Gastrocnemius medialis (tissue), 4 donors: ENCODE measurements at regions not wholly inside any gene's neighbourhood (a gene's known extent, or its start where the extent isn't known, plus 50 kb on each side); places are given as distances from the start of the nearest gene placed in this dataset.
A peak's percentile ranks its signal among the peaks of the same experiment; 100 is the strongest.

ENCODE experiments used
- ATAC-seq, 2 donors: fragments of 150-250 bp; one replicate each; pipeline ENCODE4 v1.9.1; 2016
- DNase-seq, 2 donors: peaks; one replicate each; pipeline ENCODE4 v3.0.0-alpha.2; 2019
- H3K27ac ChIP-seq, 4 donors: fragments of 200-600 bp; sonication (generic); 1 replicate in 1 of 4; 2 replicates in 3 of 4; pipeline ENCODE4 v1.5.1; 2016 to 2018; ENCODE audit warnings: mild to moderate bottlenecking in 2 of 4, moderate library complexity in 1 of 4
- H3K27me3 ChIP-seq, 3 donors: fragments of 200-600 bp; sonication (generic) in 2 of 3; 1 replicate in 1 of 3; 2 replicates in 2 of 3; pipeline versions ENCODE4 v1.5.1 to v1.6.0; 2016 to 2019; ENCODE audit warnings: mild to moderate bottlenecking in 1 of 3, moderate library complexity in 1 of 3
- H3K36me3 ChIP-seq, 2 donors: fragments of 200-600 bp; sonication (generic) in 1 of 2; one replicate each; pipeline ENCODE4 v1.5.1; 2017 to 2018
- H3K4me1 ChIP-seq, 2 donors: fragments of 200-600 bp; sonication (generic) in 1 of 2; one replicate each; pipeline ENCODE4 v1.5.1; 2016 to 2017; ENCODE audit warnings: mild to moderate bottlenecking in 2 of 2
- H3K4me3 ChIP-seq, 4 donors: fragments of 200-600 bp; sonication (generic) in 3 of 4; 1 replicate in 1 of 4; 2 replicates in 3 of 4; pipeline ENCODE4 v1.5.1; 2016 to 2019; ENCODE audit warnings: mild to moderate bottlenecking in 2 of 4
- H3K9me3 ChIP-seq, 3 donors: fragments of 200-600 bp; sonication (generic) in 2 of 3; 1 replicate in 1 of 3; 2 replicates in 2 of 3; pipeline ENCODE4 v1.5.1; 2016 to 2019
- CTCF ChIP-seq, 5 experiments: fragments of 450-650 bp in 3 of 5; fragments of 200-600 bp in 2 of 5; sonication (generic) in 2 of 5; IDR thresholded peaks in 4 of 5; conservative IDR thresholded peaks in 1 of 5; 1 replicate in 4 of 5; 2 replicates in 1 of 5; pipeline ENCODE4 v1.5.1; 2016 to 2019; ENCODE audit warnings: antibody characterized with exemption in 5 of 5, mild to moderate bottlenecking in 3 of 5, moderate library complexity in 3 of 5
- POLR2A ChIP-seq, 2 donors: fragments of 450-650 bp; IDR thresholded peaks; one replicate each; pipeline ENCODE4 v1.6.1; 2017; ENCODE audit warnings: antibody characterized with exemption in 2 of 2, mild to moderate bottlenecking in 2 of 2, moderate library complexity in 2 of 2
- in situ Hi-C, 4 donors: fragments of 200-750 bp; cut with MboI; loops; one replicate each; pipeline versions ENCODE4 v1.15.0 to v1.8.0; 2017; ENCODE audit warnings: low sequenced_read_pairs in 4 of 4
- intact Hi-C: fragments of 100-400 bp; cut with DNase I; formaldehyde crosslinking; loops from one replicate; pipeline ENCODE4 v1.15.1; 2023; ENCODE audit warnings: low total_unique reads

- in situ Hi-C loops (no loop called here), intact Hi-C loops (no loop called here)
- H3K4me3 ChIP-seq: no peak overlapping the region
- no peak for DNase-seq
- TF ChIP-seq POLR2A (IDR thresholded peaks at IDR 0.05): no peak
- TF ChIP-seq CTCF (IDR thresholded peaks at IDR 0.05 in 4 of 5, conservative IDR thresholded peaks at IDR 0.05 in 1 of 5): no peak
- no peaks in the 10 kb centered on the region for H3K9me3 ChIP-seq
- no peak for ATAC-seq
- H3K27ac ChIP-seq: no peak overlapping the region
- H3K36me3 ChIP-seq: no peaks in the 10 kb centered on the region
- H3K4me1 ChIP-seq: no peaks in the 10 kb centered on the region
- H3K27me3 ChIP-seq: no peaks in the 10 kb centered on the region
Measured at GRCh38 chr6:119444642-119445557, 95.3 kb upstream of the MAN1A1 start.

DNA sequence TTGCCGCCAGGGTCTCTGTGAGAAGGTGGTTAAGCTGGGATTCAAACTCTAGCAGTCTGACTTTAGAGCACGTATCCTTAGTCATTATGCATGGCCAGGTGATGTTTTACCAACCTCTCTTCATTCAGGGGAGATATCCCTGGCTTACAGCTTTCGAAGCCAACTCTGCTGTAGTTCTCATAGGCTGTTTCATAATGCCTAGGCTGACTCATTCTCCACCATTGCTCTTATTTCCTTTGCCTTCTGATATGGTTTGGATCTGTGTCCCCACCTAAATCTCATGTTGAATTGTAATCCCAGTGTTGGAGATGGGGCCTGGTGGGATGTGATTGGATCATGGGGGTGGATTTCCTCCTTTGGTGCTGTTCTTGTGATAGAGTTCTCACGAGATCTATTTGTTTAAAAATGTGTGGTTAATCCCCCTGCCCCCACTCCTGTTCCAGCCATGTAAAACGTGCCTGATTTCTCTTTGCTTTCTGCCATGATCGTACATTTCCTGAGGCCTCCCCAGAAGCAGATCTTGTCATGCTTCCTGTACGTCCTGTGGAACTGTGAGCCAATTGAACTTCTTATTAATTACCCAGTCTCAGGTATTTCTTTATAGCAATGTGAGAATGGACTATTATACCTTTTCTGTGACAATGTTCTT is 94.6 kb upstream of the MAN1A1 start:
- Histone ChIP-seq H3K27me3 (no peaks in the 10 kb centered on the region), H3K36me3 (no peaks in the 10 kb centered on the region), H3K4me3 (no peak overlapping the region), H3K4me1 (no peaks in the 10 kb centered on the region), H3K9me3 (no peaks in the 10 kb centered on the region), H3K27ac (no peak overlapping the region)
- no peak for TF ChIP-seq CTCF (IDR thresholded peaks at IDR 0.05 in 4 of 5, conservative IDR thresholded peaks at IDR 0.05 in 1 of 5)
- ATAC-seq: no peak
- intact Hi-C loops: no loop called here
- no peak for DNase-seq
- in situ Hi-C loops: no loop called here

DNA sequence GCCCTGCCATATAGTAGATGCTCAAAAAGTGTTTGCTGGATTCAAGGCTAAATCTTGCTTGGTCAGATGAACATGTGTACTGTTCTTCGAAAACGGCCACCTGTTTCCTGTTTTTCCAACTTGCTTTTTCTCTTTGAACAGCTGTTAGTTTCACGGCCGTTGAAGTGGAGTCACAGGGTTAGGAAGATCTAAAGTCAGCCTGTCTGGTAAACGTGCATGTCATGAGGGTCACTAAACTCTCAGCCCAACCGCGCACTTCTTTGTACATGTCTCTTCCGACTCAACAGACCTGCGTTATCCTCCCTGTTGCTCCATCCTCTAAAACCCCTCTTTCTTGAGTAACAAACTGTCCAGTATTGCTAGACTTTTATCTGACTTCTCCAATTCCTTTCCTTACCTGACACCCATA is 93.2 kb upstream of the MAN1A1 start:
- Histone ChIP-seq H3K27ac (no peak overlapping the region), H3K36me3 (no peaks in the 10 kb centered on the region), H3K9me3 (no peaks in the 10 kb centered on the region), H3K27me3 (no peaks in the 10 kb centered on the region), H3K4me3 (no peak overlapping the region), H3K4me1 (no peaks in the 10 kb centered on the region)
- TF ChIP-seq CTCF (IDR thresholded peaks at IDR 0.05 in 4 of 5, conservative IDR thresholded peaks at IDR 0.05 in 1 of 5) (no peak), POLR2A (IDR thresholded peaks at IDR 0.05) (no peak)
- in situ Hi-C loops: no loop called here
- ATAC-seq (peak; percentile 54 to 56), DNase-seq (peak; percentile 16 to 45)
- intact Hi-C loops: no loop called here

GRCh38 chr6:119440953-119441352 is 91.4 kb upstream of the MAN1A1 start:
- Histone ChIP-seq H3K4me1 (no peaks in the 10 kb centered on the region), H3K4me3 (no peak overlapping the region), H3K27ac (no peak overlapping the region), H3K36me3 (no peaks in the 10 kb centered on the region), H3K9me3 (no peaks in the 10 kb centered on the region), H3K27me3 (no peaks in the 10 kb centered on the region)
- ATAC-seq (no peak), DNase-seq (no peak)
- no peak for TF ChIP-seq CTCF (IDR thresholded peaks at IDR 0.05 in 4 of 5, conservative IDR thresholded peaks at IDR 0.05 in 1 of 5)
- intact Hi-C loops: no loop called here
- in situ Hi-C loops: no loop called here
